Adrenal gland (tissue), 9 donors: ENCODE measurements at regions not wholly inside any gene's neighbourhood (a gene's known extent, or its start where the extent isn't known, plus 50 kb on each side); places are given as distances from the start of the nearest gene placed in this dataset.

Experiments used
- DNase-seq, 7 donors: peaks; one replicate each; pipeline ENCODE4 v3.0.0-alpha.2; 2019 to 2020
- H3K27ac ChIP-seq, 5 donors: fragments of 200-600 bp; sonication (generic) in 4 of 5; 1 replicate in 3 of 5; 2 replicates in 2 of 5; pipeline versions ENCODE4 v1.5.1 to v1.8.0; 2016 to 2020; ENCODE audit warnings: mild to moderate bottlenecking in 1 of 5
- H3K27me3 ChIP-seq: fragments of 200-600 bp; 2 replicates; pipeline ENCODE4 v1.8.0; 2021
- H3K36me3 ChIP-seq, 2 donors: fragments of 200-600 bp; replicated peaks in 1 of 2; 1 replicate in 1 of 2; 2 replicates in 1 of 2; pipeline versions ENCODE4 v1.5.1 to v1.8.0; 2018 to 2022
- H3K4me1 ChIP-seq, 2 donors: fragments of 200-600 bp; replicated peaks in 1 of 2; 1 replicate in 1 of 2; 2 replicates in 1 of 2; pipeline versions ENCODE4 v1.5.1 to v1.8.0; 2018 to 2021
- H3K4me3 ChIP-seq, 4 donors: fragments of 200-600 bp; sonication (generic) in 3 of 4; one replicate each; pipeline ENCODE4 v1.5.1; 2016 to 2018
- H3K9me3 ChIP-seq, 3 donors: fragments of 200-600 bp; sonication (generic) in 1 of 3; replicated peaks in 1 of 3; 1 replicate in 2 of 3; 2 replicates in 1 of 3; pipeline versions ENCODE4 v1.5.1 to v1.8.0; 2016 to 2021
- POLR2A ChIP-seq, 2 donors: fragments of 450-650 bp; IDR thresholded peaks; one replicate each; pipeline ENCODE4 v1.6.1; 2017; ENCODE audit warnings: antibody characterized with exemption in 2 of 2, mild to moderate bottlenecking in 2 of 2, moderate library complexity in 1 of 2
- WGBS, 4 donors: extraction: QIAGEN DNeasy Blood & Tissue Kit in 2 of 4; methylation state at CpG; one replicate each; pipeline versions ENCODE4 v1.1.5 to v1.1.7; 2013 to 2017; 5-methylcytosine and 5-hydroxymethylcytosine counted together
- intact Hi-C, 2 donors: fragments of 100-400 bp; cut with DNase I; formaldehyde crosslinking; loops; one replicate each; pipeline versions ENCODE4 v1.14.1 to v1.15.0; 2022 to 2023
- TF ChIP-seq, protein P1 (sequence below), 6 experiments: fragments of 450-650 bp in 4 of 6; fragments of 200-600 bp in 2 of 6; sonication (generic) in 1 of 6; IDR thresholded peaks; 1 replicate in 5 of 6; 2 replicates in 1 of 6; pipeline versions ENCODE4 v1.5.1 to v1.8.0; 2016 to 2021; ENCODE audit warnings: antibody characterized with exemption in 6 of 6, mild to moderate bottlenecking in 2 of 6, moderate library complexity in 1 of 6
- donor health status: healthy with polysubstance abuse.
- donor health status: Bipolar disorder and iron deficiency.
- donor health status: DM: yes; HTN: yes; CAD: no.
- donor health status: DM: no; HTN: no; CAD: no.
- donor health status: DM: no; HTN: no; CAD: no.

DNA sequence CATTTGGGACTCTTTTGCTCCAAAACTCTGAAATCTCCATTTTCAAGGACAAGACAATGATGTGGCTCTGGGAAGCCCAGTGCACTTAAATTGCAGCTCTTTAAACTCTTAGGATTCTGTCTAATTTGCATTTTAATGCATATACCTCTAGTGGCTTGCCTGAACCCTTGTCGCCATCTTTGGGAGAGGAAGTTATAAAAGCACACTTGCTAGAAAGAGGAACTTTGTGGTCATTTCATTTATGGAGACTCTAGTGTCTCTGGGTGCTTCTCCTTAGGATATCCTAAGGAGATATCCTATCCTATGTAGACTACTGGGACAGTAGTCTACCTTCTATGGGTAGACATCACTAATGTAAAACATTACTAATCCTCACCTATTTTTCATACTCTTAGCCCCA, 77.3 kb upstream of the SLC1A3 start:
- intact Hi-C loops, result no loop called here
- H3K4me3 ChIP-seq, result no peak overlapping the region
- DNase-seq, result no peak
- no peaks in the 10 kb centered on the region for H3K4me1 ChIP-seq
- no peak overlapping the region for H3K27ac ChIP-seq
- 64 to 92% (median 77%) methylated on average over 1 of the region's 1 CpG for WGBS, 4 donors
- no peaks in the 10 kb centered on the region for H3K36me3 ChIP-seq
- H3K27me3 ChIP-seq, result peaks cover 7% of the 10 kb centered on the region
- no peak for TF ChIP-seq POLR2A (IDR thresholded peaks at IDR 0.05)
- TF ChIP-seq, protein P1, sequence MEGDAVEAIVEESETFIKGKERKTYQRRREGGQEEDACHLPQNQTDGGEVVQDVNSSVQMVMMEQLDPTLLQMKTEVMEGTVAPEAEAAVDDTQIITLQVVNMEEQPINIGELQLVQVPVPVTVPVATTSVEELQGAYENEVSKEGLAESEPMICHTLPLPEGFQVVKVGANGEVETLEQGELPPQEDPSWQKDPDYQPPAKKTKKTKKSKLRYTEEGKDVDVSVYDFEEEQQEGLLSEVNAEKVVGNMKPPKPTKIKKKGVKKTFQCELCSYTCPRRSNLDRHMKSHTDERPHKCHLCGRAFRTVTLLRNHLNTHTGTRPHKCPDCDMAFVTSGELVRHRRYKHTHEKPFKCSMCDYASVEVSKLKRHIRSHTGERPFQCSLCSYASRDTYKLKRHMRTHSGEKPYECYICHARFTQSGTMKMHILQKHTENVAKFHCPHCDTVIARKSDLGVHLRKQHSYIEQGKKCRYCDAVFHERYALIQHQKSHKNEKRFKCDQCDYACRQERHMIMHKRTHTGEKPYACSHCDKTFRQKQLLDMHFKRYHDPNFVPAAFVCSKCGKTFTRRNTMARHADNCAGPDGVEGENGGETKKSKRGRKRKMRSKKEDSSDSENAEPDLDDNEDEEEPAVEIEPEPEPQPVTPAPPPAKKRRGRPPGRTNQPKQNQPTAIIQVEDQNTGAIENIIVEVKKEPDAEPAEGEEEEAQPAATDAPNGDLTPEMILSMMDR (IDR thresholded peaks at IDR 0.05), result no peak
- H3K9me3 ChIP-seq, result no peaks in the 10 kb centered on the region

DNA sequence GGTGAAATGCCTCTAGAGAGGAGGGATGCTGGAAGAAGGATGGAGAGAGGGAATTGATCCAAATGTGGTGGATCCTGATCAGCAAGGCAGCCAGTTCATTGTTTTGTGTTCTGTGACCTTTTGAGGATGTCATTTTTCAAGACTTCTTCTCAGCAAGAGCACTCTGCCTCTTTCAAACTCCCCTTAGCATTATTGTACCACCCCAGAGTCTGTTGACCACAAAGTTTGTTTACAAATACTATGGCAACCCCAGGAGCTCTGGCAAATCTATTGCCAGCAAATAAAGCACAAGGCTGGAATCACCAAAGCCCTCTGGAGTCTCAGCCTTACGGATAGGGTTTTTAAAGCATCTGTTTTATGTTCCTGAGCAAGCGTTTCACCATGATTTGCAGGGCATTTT, 76.2 kb upstream of the SLC1A3 start:
- WGBS, 4 donors, result 69 to 73% (median 70%) methylated on average over 2 of the region's 2 CpGs
- intact Hi-C loops, result no loop called here
- no peak for TF ChIP-seq POLR2A (IDR thresholded peaks at IDR 0.05)
- TF ChIP-seq, protein P1 (IDR thresholded peaks at IDR 0.05), result no peak
- H3K4me3 ChIP-seq, result no peak overlapping the region
- no peaks in the 10 kb centered on the region for H3K36me3 ChIP-seq
- no peak overlapping the region for H3K27ac ChIP-seq
- H3K27me3 ChIP-seq, result peaks cover 7% of the 10 kb centered on the region
- no peaks in the 10 kb centered on the region for H3K9me3 ChIP-seq
- no peaks in the 10 kb centered on the region for H3K4me1 ChIP-seq
- DNase-seq, result no peak

DNA sequence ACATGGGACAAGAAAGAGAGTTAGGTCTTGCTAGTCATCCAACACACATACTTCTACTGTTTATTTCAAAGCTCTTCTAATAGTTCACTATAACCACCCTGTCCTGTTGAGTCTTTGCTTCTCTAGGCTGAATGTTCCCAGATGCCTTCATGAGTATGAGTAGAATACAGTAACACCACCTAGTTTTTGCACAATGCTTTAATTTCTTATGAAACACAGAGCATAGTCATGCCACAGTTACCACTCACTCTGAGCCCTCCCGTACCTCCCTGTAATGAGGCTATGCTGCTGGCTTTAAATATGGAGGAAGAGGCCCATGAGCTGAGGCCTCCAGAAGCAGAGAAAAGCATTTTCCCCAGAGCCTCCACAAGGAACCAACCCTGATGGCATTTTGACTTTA, 75.0 kb upstream of the SLC1A3 start:
- 72 to 100% (median 86%) methylated on average over 1 of the region's 1 CpG for WGBS, 4 donors
- no peak overlapping the region for H3K4me3 ChIP-seq
- H3K4me1 ChIP-seq, result peaks cover 0 to 4% of the 10 kb centered on the region in 2 donors
- no peak for DNase-seq
- peaks cover 7% of the 10 kb centered on the region for H3K27me3 ChIP-seq
- intact Hi-C loops, result no loop called here
- no peak overlapping the region for H3K27ac ChIP-seq
- no peak for TF ChIP-seq POLR2A (IDR thresholded peaks at IDR 0.05)
- H3K36me3 ChIP-seq, result no peaks in the 10 kb centered on the region
- no peaks in the 10 kb centered on the region for H3K9me3 ChIP-seq

DNA sequence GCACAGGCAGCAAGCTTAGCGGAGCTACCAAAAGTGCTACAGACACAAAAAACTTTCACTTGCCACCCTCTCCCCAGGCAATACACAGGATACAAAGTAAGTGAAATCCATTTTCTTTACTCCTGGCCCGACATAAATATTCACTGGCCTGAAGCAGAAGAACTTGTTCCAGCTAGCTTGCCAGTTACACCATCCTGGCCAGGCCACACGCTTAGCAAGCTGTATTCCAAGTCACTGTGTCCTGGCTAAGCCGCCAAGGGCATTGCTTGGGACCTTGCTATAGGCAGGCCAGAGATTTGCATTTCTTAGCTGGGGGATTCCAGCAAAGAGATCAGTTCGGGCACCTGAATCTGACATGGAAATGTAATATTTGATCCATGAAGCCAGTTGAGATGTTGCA, 71.0 kb upstream of the SLC1A3 start:
- Histone ChIP-seq H3K27ac (no peak overlapping the region), H3K27me3 (peaks cover 7% of the 10 kb centered on the region), H3K9me3 (no peaks in the 10 kb centered on the region), H3K4me3 (no peak overlapping the region), H3K36me3 (no peaks in the 10 kb centered on the region), H3K4me1 (peaks cover 0 to 8% of the 10 kb centered on the region in 2 donors)
- WGBS, 4 donors, result 87 to 95% (median 91%) methylated on average over 5 of the region's 5 CpGs
- intact Hi-C loops, result no loop called here
- DNase-seq, result no peak
- TF ChIP-seq POLR2A (IDR thresholded peaks at IDR 0.05), result no peak
- TF ChIP-seq, protein P1 (IDR thresholded peaks at IDR 0.05), result no peak

DNA sequence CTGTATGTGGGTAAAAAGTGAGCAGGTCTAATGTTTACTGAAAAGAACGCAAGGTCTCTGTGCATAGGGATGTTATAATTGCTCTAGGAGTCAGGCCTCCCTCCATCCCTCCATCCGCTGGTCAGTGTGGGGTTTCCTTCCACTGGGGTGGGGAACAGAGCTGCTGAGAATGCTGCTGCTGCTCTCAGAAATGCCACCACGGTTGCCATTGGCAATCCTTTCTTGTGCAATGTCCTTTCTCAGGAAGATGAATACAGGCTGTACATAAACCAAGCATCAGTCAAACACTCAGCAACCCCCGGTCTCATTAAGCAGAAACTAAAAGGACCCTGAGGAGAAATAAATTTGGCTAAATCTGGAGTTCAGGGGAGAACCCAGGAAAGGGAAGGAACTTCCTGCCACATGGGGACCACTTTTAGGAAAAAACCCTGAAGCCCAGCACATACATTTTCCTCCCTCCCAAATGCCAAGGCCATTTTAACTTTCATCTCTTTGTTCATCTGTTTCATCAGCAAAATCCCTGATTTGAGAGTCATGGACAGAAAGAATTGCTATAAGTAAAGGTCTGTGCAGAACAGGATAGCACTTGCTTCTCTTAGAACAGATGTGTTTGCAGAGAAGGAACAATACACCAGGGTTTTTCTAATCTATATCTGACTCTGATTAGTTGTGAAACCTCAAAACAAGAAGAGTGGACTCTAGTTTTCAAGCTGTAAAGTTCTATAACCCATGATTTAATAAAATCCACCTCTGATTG, 70.4 kb upstream of the SLC1A3 start:
- H3K4me3 ChIP-seq, result no peak overlapping the region
- H3K9me3 ChIP-seq, result no peaks in the 10 kb centered on the region
- peaks cover 0 to 8% of the 10 kb centered on the region in 2 donors for H3K4me1 ChIP-seq
- H3K36me3 ChIP-seq, result no peaks in the 10 kb centered on the region
- no peak overlapping the region for H3K27ac ChIP-seq
- DNase-seq, result no peak
- TF ChIP-seq, protein P1 (IDR thresholded peaks at IDR 0.05), result no peak
- TF ChIP-seq POLR2A (IDR thresholded peaks at IDR 0.05), result no peak
- intact Hi-C loops, result no loop called here
- 56 to 66% (median 58%) methylated on average over 4 of the region's 4 CpGs for WGBS, 4 donors
- peaks cover 10% of the 10 kb centered on the region for H3K27me3 ChIP-seq
